Ishikawa (cell line): ENCODE measurements at regions not wholly inside any gene's neighbourhood (a gene's known extent, or its start where the extent isn't known, plus 50 kb on each side); places are given as distances from the start of the nearest gene placed in this dataset.

Source experiments
- CEBPB ChIP-seq: IDR thresholded peaks from 2 replicates; pipeline ENCODE4 v1.6.1; 2012
- CREB1 ChIP-seq: IDR thresholded peaks from 2 replicates; pipeline ENCODE4 v1.6.1; 2012; ENCODE audit warnings: low read depth
- EGR1 ChIP-seq: IDR thresholded peaks from 2 replicates; pipeline ENCODE4 v1.6.1; 2012
- EP300 ChIP-seq: IDR thresholded peaks from 2 replicates; pipeline ENCODE4 v1.6.1; 2012; ENCODE audit warnings: borderline replicate concordance
- FOXM1 ChIP-seq: IDR thresholded peaks from 2 replicates; pipeline ENCODE4 v1.6.1; 2012; ENCODE audit warnings: low read depth, borderline replicate concordance
- MAX ChIP-seq: IDR thresholded peaks from 2 replicates; pipeline ENCODE4 v1.6.1; 2012
- NFIC ChIP-seq: IDR thresholded peaks from 2 replicates; pipeline ENCODE4 v1.6.1; 2012
- RAD21 ChIP-seq: IDR thresholded peaks from 2 replicates; pipeline ENCODE4 v1.6.1; 2012; ENCODE audit warnings: low read depth
- REST ChIP-seq: IDR thresholded peaks from 2 replicates; pipeline ENCODE4 v1.6.1; 2012; ENCODE audit warnings: low read depth, mild to moderate bottlenecking
- TAF1 ChIP-seq: IDR thresholded peaks from 2 replicates; pipeline ENCODE4 v1.6.1; 2012; ENCODE audit warnings: low read depth, mild to moderate bottlenecking
- TCF12 ChIP-seq: IDR thresholded peaks from 2 replicates; pipeline ENCODE4 v1.6.1; 2012; ENCODE audit warnings: low read depth
- TEAD4 ChIP-seq: IDR thresholded peaks from 2 replicates; pipeline ENCODE4 v1.6.1; 2012
- USF1 ChIP-seq: IDR thresholded peaks from 2 replicates; pipeline ENCODE4 v1.6.1; 2012
- YY1 ChIP-seq: IDR thresholded peaks from 2 replicates; pipeline ENCODE4 v1.6.1; 2012; ENCODE audit warnings: low read depth
- ZBTB7A ChIP-seq: IDR thresholded peaks from 2 replicates; pipeline ENCODE4 v1.6.1; 2012; ENCODE audit warnings: low read depth

- TF ChIP-seq YY1: no peak
- TF ChIP-seq FOXM1: no peak
- no peak for TF ChIP-seq NFIC
- TF ChIP-seq CEBPB: no peak
- TF ChIP-seq TEAD4: no peak
- TF ChIP-seq USF1: no peak
- TF ChIP-seq ZBTB7A: no peak
- TF ChIP-seq EGR1: no peak
- no peak for TF ChIP-seq MAX
Observed at GRCh38 chr4:107520368-107520767, 199.7 kb downstream of the PAPSS1 start.

GRCh38 chr4:107519053-107519452 lies 201.0 kb downstream of the PAPSS1 start:
- TF ChIP-seq EGR1 (no peak), RAD21 (peak; percentile 68)

- no peak for TF ChIP-seq FOXM1
- no peak for TF ChIP-seq TEAD4
- TF ChIP-seq CREB1: no peak
- no peak for TF ChIP-seq CEBPB
Observed at GRCh38 chr4:107518076-107518475, 202.0 kb downstream of the PAPSS1 start.

GRCh38 chr4:107512549-107512948 lies 207.5 kb downstream of the PAPSS1 start:
- TF ChIP-seq NFIC (no peak), FOXM1 (no peak), TCF12 (no peak), EP300 (no peak)

GRCh38 chr4:107509615-107510014 lies 210.4 kb downstream of the PAPSS1 start:
- TF ChIP-seq EP300: no peak

- TF ChIP-seq TAF1 (no peak), NFIC (no peak), EGR1 (no peak), CEBPB (no peak), TEAD4 (no peak), ZBTB7A (no peak), EP300 (no peak), CREB1 (no peak), USF1 (no peak), YY1 (no peak), MAX (no peak), RAD21 (no peak), FOXM1 (no peak), REST (no peak), TCF12 (no peak)
Observed at GRCh38 chr4:107500551-107500950, 219.5 kb downstream of the PAPSS1 start.

- no peak for TF ChIP-seq EGR1
- TF ChIP-seq TEAD4: no peak
- TF ChIP-seq TAF1: no peak
Observed at GRCh38 chr4:107497054-107497453, 223.0 kb downstream of the PAPSS1 start.

GRCh38 chr4:107492566-107492965 lies 227.5 kb downstream of the PAPSS1 start:
- TF ChIP-seq EP300: no peak

GRCh38 chr4:107490116-107490515 lies 229.9 kb downstream of the PAPSS1 start:
- TF ChIP-seq ZBTB7A (no peak), CEBPB (no peak), TCF12 (no peak), NFIC (no peak), RAD21 (no peak), YY1 (no peak)

GRCh38 chr4:107482546-107482945 lies 237.5 kb downstream of the PAPSS1 start:
- TF ChIP-seq EP300: no peak
- TF ChIP-seq RAD21: no peak
- TF ChIP-seq FOXM1: no peak
- TF ChIP-seq CEBPB: no peak
- TF ChIP-seq CREB1: no peak
- TF ChIP-seq USF1: no peak
- TF ChIP-seq YY1: no peak
- TF ChIP-seq TCF12: no peak
- no peak for TF ChIP-seq NFIC
- TF ChIP-seq ZBTB7A: no peak
- no peak for TF ChIP-seq MAX
- no peak for TF ChIP-seq TEAD4
- no peak for TF ChIP-seq EGR1
